ENCODE measurements at regions not wholly inside any gene's neighbourhood (a gene's known extent, or its start where the extent isn't known, plus 50 kb on each side); places are given as distances from the start of the nearest gene placed in this dataset.
"Not testable (repeated sequence)": the region's sequence is repeated elsewhere in the genome, so short reads cannot be mapped to it uniquely, and the experiment has no call there.

DNA sequence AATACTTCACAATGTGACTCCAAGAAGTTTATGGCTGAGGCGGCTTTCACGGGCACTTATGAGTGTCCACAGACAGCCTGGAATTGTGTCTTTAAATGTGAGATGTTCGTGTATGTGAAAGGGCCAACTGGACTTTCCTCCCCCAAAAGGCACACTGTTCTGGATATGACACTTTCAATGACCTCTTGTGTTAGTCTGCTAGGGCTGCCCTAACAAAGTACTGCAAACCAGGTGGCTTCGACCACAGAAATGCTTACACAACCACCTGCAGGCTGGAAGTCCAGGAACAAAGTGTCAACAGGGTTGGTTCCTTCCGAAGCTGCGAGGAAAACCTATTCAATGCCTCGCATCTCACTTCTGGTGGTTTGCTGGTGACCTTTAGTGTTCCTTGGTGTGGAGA, 281.7 kb downstream of the ANAPC1 start:
- not testable (repeated sequence) for ATAC-seq

DNA sequence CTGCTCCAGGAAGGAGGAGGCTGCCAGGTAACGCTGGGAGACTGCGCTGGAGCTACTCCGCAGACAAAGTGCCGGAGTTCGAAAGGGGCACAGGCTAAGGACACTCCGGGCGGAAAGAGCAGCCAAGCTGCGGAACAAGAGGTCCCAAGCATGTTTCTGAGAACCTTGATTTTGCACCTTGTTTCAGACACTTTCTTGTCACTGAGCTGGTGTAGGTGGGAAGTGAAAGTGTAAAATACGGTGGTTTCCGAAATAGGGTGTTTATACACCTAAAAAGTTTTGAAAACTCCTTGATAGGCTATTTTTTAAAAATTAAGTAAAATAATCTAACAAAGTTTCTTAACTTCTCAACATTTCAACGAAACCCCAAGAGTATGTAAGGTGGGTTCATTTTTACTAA, 278.2 kb downstream of the ANAPC1 start:
- not testable (repeated sequence) for ATAC-seq

DNA sequence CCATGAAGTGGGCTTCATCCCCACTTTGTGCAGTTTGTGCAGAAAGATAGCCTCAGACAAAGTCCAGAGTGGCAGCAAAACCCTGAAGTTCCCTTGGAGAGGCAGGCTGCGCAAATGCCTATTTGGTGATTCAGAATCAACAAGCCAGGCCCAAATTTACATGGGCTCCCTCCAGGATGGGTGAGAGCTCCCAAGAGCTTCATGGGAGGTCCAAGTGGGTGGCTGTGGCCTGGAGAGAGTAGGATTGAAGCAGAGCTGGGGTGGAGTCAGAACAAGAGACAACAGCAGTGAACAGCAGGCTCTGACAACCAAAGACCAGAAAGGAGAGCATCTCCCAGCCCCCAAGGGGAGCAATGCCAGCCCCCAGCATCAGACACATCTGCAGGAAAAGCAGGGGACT, 277.4 kb downstream of the ANAPC1 start:
- ATAC-seq, result not testable (repeated sequence)

DNA sequence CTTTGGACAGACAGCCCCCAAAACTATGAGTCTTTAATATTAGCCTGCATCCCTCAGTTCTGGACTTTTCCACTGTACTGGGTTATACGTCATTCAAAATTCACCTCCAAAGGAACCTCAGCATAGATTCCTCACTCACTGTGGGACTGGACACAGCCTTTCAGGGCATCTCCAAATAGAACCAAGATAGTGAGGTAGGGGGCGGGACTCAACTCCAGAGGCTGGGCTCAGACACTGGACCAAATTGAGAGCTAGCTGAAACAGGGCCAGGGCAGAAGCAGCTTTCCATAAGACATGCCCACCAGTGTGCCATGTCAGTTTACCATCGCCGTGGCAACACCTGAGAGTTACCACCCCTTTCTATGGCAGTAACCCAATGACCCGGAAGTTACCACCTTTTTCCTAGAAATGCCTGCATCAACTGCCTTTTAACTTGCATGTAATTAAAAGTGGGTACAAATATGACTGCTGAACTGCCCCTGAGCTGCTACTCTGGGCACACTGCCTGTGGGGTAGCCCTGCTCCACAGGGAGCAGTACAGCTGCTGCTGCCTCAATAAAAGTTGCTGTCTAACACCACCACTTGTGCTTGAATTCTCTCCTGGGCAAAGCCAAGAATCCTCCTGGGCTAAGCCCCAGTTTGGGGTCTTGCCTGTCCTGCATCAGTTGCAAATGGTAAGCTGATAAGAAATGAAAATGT, 274.7 kb downstream of the ANAPC1 start:
- ATAC-seq, result not testable (repeated sequence)

DNA sequence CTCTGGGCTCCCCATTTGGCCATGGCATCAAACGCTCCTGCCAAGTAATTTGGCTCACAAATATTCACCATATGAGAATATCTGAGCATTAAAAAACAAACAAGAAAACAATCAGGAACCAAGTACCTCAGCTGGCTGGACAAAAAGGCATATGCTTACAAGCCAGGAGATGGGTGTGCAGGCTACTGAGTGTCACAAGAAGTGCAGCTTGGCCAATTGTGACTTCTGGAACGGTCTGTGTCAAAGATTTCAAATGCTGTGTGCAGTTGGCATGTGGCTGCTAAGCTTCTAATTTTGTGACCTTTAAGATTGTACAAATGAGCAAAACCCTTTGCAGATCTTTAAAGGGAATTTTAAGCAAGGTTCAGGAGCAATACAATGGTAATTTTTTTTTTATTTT, 274.0 kb downstream of the ANAPC1 start:
- ATAC-seq, result not testable (repeated sequence)

- ATAC-seq, result no peak
- TF ChIP-seq ZC3H10 (CRISPR knock-in tag; IDR thresholded peaks at IDR 0.05) (no peak), GLIS3 (CRISPR knock-in tag; IDR thresholded peaks at IDR 0.05) (no peak)
These were observed 267.3 kb downstream of the ANAPC1 start for GRCh38 chr2:111616651-111617218.

DNA sequence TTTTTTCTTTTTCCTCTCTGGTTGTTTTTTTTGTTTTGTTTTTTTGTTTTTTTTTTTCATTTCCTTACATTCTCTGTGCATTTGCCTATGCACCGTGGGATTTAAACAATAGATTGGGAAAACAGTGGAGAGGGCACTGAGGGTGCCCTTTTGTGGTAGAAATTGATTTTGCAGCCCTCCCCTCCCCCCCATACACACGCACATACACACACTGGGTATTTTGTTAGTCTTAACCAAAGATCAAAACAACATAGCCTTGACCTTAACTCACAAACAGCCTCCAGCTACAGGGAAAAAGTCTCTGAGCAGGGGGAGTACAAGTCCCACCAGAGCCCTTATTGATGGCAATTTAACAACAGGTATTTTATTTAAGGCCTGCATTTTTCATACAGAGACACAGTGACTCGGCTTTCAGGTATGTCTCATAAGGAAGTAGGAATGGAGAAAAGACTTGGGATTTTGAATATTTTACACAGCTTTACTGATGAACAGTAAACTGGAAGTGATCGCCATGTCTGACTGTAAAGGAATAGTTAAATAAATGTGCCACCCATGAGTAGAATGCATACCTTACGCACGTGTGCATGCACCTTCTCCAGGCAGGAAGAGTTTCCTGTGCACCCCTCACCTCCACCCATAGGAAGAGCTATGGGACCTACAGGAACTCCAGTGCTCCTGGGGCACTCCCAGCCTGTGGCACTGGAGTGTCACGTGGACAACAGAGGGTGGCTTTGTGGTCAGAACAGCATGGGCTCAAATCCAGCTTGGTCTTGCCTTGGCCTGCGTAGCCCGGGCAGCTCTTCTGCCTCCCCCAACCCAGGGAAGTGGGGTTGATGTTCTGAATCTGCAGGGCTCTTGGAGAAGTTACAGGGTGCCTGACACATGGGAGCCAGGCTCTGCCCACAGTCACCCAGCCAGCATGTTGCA, 266.4 kb downstream of the ANAPC1 start:
- TF ChIP-seq TCF4 (CRISPR knock-in tag; IDR thresholded peaks at IDR 0.05; ENCODE audit: borderline replicate concordance), result no peak
- no peak for TF ChIP-seq ZNF8 (CRISPR knock-in tag; IDR thresholded peaks at IDR 0.05)
- TF ChIP-seq CSDC2 (CRISPR knock-in tag; IDR thresholded peaks at IDR 0.05), result no peak
- TF ChIP-seq POU6F1 (CRISPR knock-in tag; IDR thresholded peaks at IDR 0.05; ENCODE audit: borderline replicate concordance, low read depth), result no peak
- TF ChIP-seq, protein P1, sequence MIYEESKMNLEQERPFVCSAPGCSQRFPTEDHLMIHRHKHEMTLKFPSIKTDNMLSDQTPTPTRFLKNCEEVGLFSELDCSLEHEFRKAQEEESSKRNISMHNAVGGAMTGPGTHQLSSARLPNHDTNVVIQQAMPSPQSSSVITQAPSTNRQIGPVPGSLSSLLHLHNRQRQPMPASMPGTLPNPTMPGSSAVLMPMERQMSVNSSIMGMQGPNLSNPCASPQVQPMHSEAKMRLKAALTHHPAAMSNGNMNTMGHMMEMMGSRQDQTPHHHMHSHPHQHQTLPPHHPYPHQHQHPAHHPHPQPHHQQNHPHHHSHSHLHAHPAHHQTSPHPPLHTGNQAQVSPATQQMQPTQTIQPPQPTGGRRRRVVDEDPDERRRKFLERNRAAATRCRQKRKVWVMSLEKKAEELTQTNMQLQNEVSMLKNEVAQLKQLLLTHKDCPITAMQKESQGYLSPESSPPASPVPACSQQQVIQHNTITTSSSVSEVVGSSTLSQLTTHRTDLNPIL (CRISPR knock-in tag; IDR thresholded peaks at IDR 0.05; ENCODE audit: low read depth), result no peak
- no peak for TF ChIP-seq ARNTL (CRISPR knock-in tag; IDR thresholded peaks at IDR 0.05; ENCODE audit: borderline replicate concordance, low read depth)
- TF ChIP-seq PPARA (CRISPR knock-in tag; IDR thresholded peaks at IDR 0.05; ENCODE audit: borderline replicate concordance), result no peak
- TF ChIP-seq TOX (CRISPR knock-in tag; IDR thresholded peaks at IDR 0.05; ENCODE audit: borderline replicate concordance), result no peak
- no peak for TF ChIP-seq BACH2 (CRISPR knock-in tag; IDR thresholded peaks at IDR 0.05; ENCODE audit: borderline replicate concordance)
- no peak for TF ChIP-seq OSR1 (CRISPR knock-in tag; IDR thresholded peaks at IDR 0.05)
- no peak for TF ChIP-seq GLIS3 (CRISPR knock-in tag; IDR thresholded peaks at IDR 0.05)
- TF ChIP-seq SNAI2 (CRISPR knock-in tag; IDR thresholded peaks at IDR 0.05), result no peak
- TF ChIP-seq, protein P2, sequence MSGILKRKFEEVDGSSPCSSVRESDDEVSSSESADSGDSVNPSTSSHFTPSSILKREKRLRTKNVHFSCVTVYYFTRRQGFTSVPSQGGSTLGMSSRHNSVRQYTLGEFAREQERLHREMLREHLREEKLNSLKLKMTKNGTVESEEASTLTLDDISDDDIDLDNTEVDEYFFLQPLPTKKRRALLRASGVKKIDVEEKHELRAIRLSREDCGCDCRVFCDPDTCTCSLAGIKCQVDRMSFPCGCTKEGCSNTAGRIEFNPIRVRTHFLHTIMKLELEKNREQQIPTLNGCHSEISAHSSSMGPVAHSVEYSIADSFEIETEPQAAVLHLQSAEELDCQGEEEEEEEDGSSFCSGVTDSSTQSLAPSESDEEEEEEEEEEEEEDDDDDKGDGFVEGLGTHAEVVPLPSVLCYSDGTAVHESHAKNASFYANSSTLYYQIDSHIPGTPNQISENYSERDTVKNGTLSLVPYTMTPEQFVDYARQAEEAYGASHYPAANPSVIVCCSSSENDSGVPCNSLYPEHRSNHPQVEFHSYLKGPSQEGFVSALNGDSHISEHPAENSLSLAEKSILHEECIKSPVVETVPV (CRISPR knock-in tag; IDR thresholded peaks at IDR 0.05), result no peak
- TF ChIP-seq, protein P3, sequence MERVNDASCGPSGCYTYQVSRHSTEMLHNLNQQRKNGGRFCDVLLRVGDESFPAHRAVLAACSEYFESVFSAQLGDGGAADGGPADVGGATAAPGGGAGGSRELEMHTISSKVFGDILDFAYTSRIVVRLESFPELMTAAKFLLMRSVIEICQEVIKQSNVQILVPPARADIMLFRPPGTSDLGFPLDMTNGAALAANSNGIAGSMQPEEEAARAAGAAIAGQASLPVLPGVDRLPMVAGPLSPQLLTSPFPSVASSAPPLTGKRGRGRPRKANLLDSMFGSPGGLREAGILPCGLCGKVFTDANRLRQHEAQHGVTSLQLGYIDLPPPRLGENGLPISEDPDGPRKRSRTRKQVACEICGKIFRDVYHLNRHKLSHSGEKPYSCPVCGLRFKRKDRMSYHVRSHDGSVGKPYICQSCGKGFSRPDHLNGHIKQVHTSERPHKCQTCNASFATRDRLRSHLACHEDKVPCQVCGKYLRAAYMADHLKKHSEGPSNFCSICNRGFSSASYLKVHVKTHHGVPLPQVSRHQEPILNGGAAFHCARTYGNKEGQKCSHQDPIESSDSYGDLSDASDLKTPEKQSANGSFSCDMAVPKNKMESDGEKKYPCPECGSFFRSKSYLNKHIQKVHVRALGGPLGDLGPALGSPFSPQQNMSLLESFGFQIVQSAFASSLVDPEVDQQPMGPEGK (CRISPR knock-in tag; IDR thresholded peaks at IDR 0.05; ENCODE audit: borderline replicate concordance), result no peak
- TF ChIP-seq, protein P4, sequence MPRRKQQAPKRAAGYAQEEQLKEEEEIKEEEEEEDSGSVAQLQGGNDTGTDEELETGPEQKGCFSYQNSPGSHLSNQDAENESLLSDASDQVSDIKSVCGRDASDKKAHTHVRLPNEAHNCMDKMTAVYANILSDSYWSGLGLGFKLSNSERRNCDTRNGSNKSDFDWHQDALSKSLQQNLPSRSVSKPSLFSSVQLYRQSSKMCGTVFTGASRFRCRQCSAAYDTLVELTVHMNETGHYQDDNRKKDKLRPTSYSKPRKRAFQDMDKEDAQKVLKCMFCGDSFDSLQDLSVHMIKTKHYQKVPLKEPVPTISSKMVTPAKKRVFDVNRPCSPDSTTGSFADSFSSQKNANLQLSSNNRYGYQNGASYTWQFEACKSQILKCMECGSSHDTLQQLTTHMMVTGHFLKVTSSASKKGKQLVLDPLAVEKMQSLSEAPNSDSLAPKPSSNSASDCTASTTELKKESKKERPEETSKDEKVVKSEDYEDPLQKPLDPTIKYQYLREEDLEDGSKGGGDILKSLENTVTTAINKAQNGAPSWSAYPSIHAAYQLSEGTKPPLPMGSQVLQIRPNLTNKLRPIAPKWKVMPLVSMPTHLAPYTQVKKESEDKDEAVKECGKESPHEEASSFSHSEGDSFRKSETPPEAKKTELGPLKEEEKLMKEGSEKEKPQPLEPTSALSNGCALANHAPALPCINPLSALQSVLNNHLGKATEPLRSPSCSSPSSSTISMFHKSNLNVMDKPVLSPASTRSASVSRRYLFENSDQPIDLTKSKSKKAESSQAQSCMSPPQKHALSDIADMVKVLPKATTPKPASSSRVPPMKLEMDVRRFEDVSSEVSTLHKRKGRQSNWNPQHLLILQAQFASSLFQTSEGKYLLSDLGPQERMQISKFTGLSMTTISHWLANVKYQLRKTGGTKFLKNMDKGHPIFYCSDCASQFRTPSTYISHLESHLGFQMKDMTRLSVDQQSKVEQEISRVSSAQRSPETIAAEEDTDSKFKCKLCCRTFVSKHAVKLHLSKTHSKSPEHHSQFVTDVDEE (CRISPR knock-in tag; IDR thresholded peaks at IDR 0.05), result no peak
- TF ChIP-seq ISL1 (CRISPR knock-in tag; IDR thresholded peaks at IDR 0.05), result no peak
- ATAC-seq, result peak; percentile 19; the same call in 2 of the 3 replicates

All from SK-N-SH treated with all-trans-retinoic acid at 6 μM for 48 hours (cell line).